ENCODE measurements at regions not wholly inside any gene's neighbourhood (a gene's known extent, or its start where the extent isn't known, plus 50 kb on each side); places are given as distances from the start of the nearest gene placed in this dataset.

DNA sequence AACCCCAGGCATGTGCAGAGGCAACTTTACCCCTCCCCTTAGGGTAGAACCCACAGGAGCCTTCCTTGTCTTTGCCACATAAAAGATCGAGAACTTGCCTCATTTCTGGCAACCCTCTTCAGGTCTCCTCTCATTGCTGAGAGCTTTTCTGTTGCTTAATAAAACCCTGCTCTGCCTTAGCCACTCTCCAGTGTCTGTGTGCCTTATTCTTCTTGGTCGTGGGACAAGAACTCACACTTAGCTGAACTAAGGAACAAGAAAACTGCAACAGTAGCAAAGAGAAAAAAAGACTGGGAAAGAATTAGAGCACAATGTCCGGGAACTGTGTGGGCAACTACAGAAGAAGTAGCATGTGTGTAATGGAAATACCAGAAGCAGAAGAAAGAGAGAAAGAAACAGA, 56.2 kb upstream of the SMIM21 start:
- TF ChIP-seq, protein P1, sequence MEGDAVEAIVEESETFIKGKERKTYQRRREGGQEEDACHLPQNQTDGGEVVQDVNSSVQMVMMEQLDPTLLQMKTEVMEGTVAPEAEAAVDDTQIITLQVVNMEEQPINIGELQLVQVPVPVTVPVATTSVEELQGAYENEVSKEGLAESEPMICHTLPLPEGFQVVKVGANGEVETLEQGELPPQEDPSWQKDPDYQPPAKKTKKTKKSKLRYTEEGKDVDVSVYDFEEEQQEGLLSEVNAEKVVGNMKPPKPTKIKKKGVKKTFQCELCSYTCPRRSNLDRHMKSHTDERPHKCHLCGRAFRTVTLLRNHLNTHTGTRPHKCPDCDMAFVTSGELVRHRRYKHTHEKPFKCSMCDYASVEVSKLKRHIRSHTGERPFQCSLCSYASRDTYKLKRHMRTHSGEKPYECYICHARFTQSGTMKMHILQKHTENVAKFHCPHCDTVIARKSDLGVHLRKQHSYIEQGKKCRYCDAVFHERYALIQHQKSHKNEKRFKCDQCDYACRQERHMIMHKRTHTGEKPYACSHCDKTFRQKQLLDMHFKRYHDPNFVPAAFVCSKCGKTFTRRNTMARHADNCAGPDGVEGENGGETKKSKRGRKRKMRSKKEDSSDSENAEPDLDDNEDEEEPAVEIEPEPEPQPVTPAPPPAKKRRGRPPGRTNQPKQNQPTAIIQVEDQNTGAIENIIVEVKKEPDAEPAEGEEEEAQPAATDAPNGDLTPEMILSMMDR (IDR thresholded peaks at IDR 0.05; ENCODE audit: low read depth, low read length), result no peak
- no peak overlapping the region for H3K4me3 ChIP-seq (ENCODE audit: low read depth, low read length)

DNA sequence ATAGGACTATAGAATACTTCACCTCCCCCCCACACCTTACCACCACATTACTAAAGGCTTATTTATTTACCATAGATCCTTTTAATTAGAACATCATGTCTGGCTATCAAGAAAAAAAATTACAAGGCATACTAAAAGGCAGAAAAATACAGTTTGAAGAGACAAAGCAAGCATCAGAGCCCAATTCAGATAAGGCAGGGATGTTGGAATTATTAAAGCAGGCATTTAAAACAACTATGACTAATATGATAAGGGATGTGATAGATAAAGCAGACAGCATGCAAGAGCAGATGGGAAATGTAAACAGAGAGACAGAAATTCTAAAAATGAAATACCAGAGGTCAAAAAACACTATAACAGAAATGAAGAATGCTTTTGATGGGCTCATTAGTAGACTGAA, 55.4 kb upstream of the SMIM21 start:
- TF ChIP-seq, protein P1 (IDR thresholded peaks at IDR 0.05; ENCODE audit: low read depth, low read length), result no peak

DNA sequence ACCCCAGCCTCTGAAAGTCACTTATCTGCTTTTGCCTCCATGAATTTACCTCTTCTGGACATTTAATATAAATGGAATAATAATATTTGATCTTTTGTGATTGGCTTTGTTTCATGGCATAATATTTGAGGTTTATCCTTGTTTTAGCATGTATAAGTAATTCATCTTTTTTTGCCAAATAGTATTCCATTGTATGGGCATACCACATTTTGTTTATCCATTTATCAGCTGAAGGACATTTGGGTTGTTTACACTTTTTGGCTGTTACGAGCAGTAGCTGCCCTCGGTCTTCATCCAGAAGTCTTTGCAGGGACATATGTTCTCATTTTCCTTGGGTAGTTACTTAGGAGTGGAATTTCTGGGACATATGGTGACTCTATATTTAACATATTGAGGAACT, 53.0 kb upstream of the SMIM21 start:
- H3K4me3 ChIP-seq (ENCODE audit: low read depth, low read length), result no peak overlapping the region
- TF ChIP-seq, protein P1 (IDR thresholded peaks at IDR 0.05; ENCODE audit: low read depth, low read length), result no peak

More for the DNA sequence above, 55.4 kb upstream of the SMIM21 start:
- no peak overlapping the region for H3K4me3 ChIP-seq (ENCODE audit: low read depth, low read length)

DNA sequence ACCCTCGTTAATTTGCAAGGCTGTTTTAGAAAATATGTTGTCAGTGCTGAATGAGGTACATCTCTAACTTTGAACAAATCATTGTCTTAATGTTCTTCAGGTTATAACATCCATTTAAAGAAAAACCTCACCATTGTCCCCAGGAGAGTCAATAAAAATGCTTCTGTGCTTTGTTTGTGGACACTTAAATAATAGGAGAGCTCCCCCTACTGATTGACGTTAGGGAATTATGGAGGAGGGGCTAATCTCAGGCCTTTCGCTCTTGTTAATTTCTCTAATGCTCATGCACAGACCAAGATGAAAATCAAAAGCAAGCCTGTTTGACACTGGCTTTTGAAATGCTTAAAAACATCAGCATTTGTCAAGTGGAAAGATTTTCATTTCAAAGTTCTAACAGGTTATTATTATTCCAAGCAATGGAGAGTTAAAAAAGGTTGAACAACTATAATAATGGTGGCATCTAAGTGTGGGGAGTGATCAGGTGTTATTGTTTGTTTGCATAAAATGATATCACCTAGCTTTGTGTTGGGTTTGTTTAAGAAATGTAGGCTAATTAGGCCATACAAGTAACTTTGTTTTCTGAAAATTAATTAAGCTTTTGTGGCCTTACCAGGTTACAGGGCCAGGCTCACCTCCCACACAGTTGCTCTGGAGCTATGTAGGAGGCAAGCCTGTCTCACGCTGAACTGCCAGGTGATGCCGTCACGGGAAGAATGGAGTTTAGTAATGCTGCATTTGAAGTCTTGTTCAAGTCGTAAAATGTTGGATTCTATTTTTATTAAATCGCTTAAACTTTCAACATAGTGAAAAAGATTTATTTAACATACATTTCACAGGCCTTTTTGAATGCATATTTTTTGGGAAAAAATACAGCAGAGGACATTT, 51.7 kb upstream of the SMIM21 start:
- no peak overlapping the region for H3K4me3 ChIP-seq (ENCODE audit: low read depth, low read length)
- TF ChIP-seq, protein P1 (IDR thresholded peaks at IDR 0.05; ENCODE audit: low read depth, low read length), result no peak

DNA sequence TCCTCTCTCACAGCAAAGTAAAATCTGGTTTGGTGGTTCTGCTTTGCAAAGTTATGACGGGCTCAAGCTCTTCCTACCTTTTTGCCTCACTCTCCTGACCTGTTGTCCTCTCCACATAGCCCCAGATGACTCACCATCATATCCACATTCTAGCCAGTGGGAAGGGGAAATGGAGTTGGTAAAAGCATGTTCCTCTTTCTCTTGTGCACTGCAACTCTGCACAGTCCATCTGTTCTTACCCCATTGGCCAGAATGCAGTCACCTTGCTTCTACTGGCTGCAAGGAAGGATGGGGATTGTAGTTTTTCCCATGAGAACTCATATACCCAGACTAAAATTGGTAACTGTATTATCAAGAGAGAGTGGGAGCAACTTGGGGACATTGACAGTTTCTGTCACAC, 50.4 kb upstream of the SMIM21 start:
- no peak overlapping the region for H3K4me3 ChIP-seq (ENCODE audit: low read depth, low read length)
- TF ChIP-seq, protein P1 (IDR thresholded peaks at IDR 0.05; ENCODE audit: low read depth, low read length), result no peak
